GM10266 (cell line): ENCODE measurements at regions not wholly inside any gene's neighbourhood (a gene's known extent, or its start where the extent isn't known, plus 50 kb on each side); places are given as distances from the start of the nearest gene placed in this dataset.

Experiments used
- DNase-seq: peaks from one replicate; pipeline ENCODE4 v3.0.0; 2012; ENCODE audit errors: extremely low spot score
- CTCF ChIP-seq: IDR thresholded peaks from 2 replicates; pipeline ENCODE4 v1.5.1; 2012; ENCODE audit warnings: mild to moderate bottlenecking, low read depth; ENCODE audit not compliant: control insufficient read depth, insufficient read depth; ENCODE audit errors: missing control alignments

DNA sequence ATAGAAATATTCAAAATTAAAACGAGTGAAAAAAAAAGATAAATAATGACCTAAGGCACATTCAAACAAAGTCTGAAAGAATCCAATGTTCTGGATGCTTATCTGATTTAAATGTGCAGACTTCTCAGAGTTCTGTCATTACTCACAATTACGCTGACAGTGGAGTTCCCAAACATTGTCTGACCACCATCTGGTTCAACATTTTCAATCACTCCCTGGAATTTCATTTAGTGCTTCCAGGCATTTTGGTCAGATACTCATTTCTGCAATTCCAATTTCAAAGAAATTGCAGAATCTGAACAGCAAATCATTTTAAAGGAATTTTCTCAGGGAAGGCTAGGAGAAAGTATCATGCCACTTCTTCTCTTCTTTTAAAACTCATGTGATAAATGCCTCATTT lies 398.2 kb upstream of the PDE3A start:
- TF ChIP-seq CTCF: no peak
- no peak for DNase-seq

DNA sequence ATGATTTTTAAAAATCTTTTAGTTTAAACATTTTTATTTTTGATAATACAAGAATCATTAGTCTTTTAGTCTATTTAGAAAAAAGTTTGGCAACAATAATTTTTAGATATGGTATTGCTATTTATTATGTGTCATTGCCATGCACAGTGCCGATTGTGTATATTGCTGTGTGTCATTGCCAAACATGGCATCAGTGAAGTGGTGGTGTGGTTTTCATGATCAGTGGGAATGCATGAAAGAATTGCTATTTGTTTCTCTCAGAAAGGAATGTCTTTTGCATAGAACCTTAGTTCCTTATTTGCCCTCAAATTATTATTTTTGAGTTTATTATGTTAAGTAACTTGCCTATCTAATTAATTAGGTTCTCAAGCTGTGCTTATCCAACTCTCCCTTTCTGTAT lies 397.5 kb upstream of the PDE3A start:
- DNase-seq: no peak
- TF ChIP-seq CTCF: no peak

DNA sequence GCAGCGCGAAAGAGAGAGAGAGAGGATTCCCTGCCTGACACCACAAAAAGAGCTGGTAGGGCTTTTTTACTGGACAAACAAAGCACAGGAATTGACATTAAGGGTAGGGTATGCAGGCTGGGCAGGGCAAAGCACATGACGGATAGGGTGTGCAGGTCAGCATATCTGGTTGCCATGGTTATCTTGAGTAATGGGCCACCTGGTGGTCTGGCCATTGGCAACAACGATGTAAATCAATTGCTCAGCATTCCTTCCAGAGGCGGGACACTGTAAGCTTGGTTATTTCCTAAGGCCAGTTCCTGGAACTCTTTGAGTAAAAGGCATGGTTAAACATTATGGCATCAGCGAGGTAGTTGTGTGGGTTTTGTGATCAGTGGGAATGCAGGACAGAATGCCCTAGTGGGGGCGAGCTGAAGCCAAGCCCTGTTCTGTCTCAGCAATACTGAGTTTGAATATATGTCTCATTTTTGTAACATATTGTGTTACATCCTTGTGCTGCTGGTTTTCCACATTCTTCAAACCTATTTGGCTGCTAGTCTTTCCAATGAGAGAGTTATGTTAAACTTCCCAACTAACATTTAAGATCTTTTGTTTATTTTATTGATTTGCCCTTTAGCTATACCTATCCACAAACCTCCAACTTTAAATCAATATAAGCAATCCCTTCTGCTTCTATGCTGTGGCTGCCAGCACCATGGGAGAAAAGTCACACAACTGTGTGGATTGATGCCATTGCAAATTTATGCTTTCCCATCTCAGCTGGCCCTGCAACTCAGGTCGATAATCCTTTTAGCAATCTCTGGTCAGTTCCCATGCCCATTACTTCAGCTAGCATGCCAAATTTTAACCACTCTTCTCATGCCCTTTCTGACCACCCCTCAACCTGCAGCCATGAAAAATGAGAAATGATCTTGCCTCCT lies 396.7 kb upstream of the PDE3A start:
- no peak for TF ChIP-seq CTCF
- DNase-seq: no peak

DNA sequence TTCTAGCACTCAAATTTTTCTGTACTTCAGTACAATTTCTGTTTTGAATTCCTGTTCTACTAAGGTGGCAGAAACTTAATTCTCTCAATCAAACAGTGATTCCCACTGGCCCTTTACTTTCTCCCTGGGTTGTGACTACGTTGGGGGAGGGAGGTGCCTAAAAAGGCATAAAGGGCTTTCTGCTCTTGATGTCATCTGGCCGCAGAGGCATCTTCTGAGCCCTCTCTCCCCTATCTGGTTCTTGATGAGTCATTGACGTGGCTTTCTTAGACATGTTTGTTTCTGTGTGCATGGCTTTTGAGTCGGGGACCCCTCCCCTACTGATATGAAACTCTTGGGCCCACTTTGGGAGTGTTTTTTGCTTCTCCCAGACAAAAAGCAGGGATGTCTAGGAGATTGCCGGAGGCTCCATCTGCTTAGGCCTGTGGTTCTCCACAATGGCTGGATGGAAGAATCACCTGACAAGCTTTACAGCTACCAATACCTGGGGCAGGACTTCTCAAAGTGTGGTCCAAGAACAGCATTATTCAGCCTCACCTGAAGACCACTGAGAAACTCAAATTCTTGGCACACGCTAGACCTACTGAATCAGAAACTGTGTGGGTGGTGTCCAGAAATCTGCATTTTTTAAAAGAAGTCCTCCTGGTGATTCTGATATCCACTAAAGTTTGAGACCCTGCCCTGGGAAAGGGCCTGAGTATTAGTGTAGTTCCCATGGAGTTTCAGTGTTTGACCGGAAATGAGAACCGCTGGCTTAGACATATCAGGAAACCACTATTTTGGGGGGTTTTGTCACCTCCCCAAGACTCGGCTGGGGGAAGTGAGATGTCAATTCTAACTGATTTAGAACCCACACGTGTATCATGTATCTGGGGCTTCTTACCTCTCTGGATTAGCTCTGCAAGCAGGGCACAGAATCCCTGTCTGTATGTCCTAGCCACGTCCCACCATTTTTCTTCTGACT lies 395.7 kb upstream of the PDE3A start:
- DNase-seq: peak; percentile 33
- no peak for TF ChIP-seq CTCF

DNA sequence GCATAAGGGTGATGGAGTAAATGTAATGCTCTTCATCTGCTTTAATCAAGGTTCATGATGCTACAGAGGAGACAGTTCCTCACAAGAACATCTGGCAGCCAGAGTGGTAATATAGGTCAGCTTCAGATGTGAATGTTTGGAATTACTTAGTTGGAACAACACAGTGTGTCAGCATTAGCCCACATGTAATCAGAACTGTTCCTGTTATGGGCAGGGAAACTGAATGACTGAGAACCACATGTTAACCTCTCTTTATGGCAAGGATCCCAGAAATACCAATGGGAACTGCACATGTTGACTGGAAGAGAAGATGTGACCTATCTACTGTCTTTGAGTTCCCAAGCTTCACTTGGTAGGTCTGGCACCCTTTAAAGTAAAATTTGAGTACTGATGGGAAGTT lies 390.1 kb upstream of the PDE3A start:
- TF ChIP-seq CTCF: no peak
- no peak for DNase-seq

- no peak for DNase-seq
- TF ChIP-seq CTCF: no peak
Measured at GRCh38 chr12:19979584-19979983, 388.8 kb upstream of the PDE3A start.
